ENCODE measurements at regions not wholly inside any gene's neighbourhood (a gene's known extent, or its start where the extent isn't known, plus 50 kb on each side); places are given as distances from the start of the nearest gene placed in this dataset.
"Not testable (repeated sequence)": the region's sequence is repeated elsewhere in the genome, so short reads cannot be mapped to it uniquely, and the experiment has no call there.

GRCh38 chr7:119219663-119220062 lies 995.2 kb downstream of the ANKRD7 start:
- Histone ChIP-seq H3K27ac (no peak overlapping the region), H3K9me3 (replicated peaks) (no peaks in the 10 kb centered on the region), H3K27me3 (no peaks in the 10 kb centered on the region), H3K4me3 (no peak overlapping the region), H3K36me3 (no peaks in the 10 kb centered on the region), H3K4me1 (no peaks in the 10 kb centered on the region)
- no peak for DNase-seq

- no peak for DNase-seq
- Histone ChIP-seq H3K4me1 (no peaks in the 10 kb centered on the region), H3K27me3 (no peaks in the 10 kb centered on the region), H3K27ac (no peak overlapping the region), H3K4me3 (no peak overlapping the region), H3K36me3 (no peaks in the 10 kb centered on the region), H3K9me3 (replicated peaks) (no peaks in the 10 kb centered on the region)
Observed at GRCh38 chr7:119223930-119224329, 999.4 kb downstream of the ANKRD7 start.

- Histone ChIP-seq H3K4me1 (no peaks in the 10 kb centered on the region), H3K27ac (no peak overlapping the region), H3K27me3 (no peaks in the 10 kb centered on the region), H3K4me3 (no peak overlapping the region), H3K9me3 (replicated peaks) (no peaks in the 10 kb centered on the region), H3K36me3 (no peaks in the 10 kb centered on the region)
- DNase-seq, result no peak
Observed at GRCh38 chr7:119228482-119228881, 1004.0 kb downstream of the ANKRD7 start.

- no peak for DNase-seq
- Histone ChIP-seq H3K4me1 (no peaks in the 10 kb centered on the region), H3K4me3 (no peak overlapping the region), H3K36me3 (no peaks in the 10 kb centered on the region), H3K27me3 (no peaks in the 10 kb centered on the region), H3K27ac (no peak overlapping the region), H3K9me3 (replicated peaks) (no peaks in the 10 kb centered on the region)
Observed at GRCh38 chr7:119232091-119232490, 1007.6 kb downstream of the ANKRD7 start.

GRCh38 chr7:119233015-119233414 lies 1008.5 kb downstream of the ANKRD7 start:
- no peaks in the 10 kb centered on the region for H3K36me3 ChIP-seq
- no peaks in the 10 kb centered on the region for H3K4me1 ChIP-seq
- no peaks in the 10 kb centered on the region for H3K9me3 ChIP-seq (replicated peaks)
- H3K27ac ChIP-seq, result no peak overlapping the region
- no peak for DNase-seq
- H3K4me3 ChIP-seq, result no peak overlapping the region
- H3K27me3 ChIP-seq, result no peaks in the 10 kb centered on the region

- DNase-seq, result no peak
- H3K27me3 ChIP-seq, result no peaks in the 10 kb centered on the region
- no peak overlapping the region for H3K4me3 ChIP-seq
- no peak overlapping the region for H3K27ac ChIP-seq
- no peaks in the 10 kb centered on the region for H3K4me1 ChIP-seq
- H3K36me3 ChIP-seq, result no peaks in the 10 kb centered on the region
- H3K9me3 ChIP-seq (replicated peaks), result 0 out of 2 replicates have a peak, but pooled peaks cover 3% of the 10 kb centered on the region
Observed at GRCh38 chr7:119252962-119253361, 1020.0 kb upstream of the KCND2 start.

- H3K27ac ChIP-seq, result no peak overlapping the region
- no peak overlapping the region for H3K4me3 ChIP-seq
- 0 out of 2 replicates have a peak, but pooled peaks cover 3% of the 10 kb centered on the region for H3K9me3 ChIP-seq (replicated peaks)
- no peaks in the 10 kb centered on the region for H3K27me3 ChIP-seq
- no peak for DNase-seq
- H3K4me1 ChIP-seq, result no peaks in the 10 kb centered on the region
- no peaks in the 10 kb centered on the region for H3K36me3 ChIP-seq
Observed at GRCh38 chr7:119254742-119255141, 1018.2 kb upstream of the KCND2 start.

GRCh38 chr7:119256001-119256400 lies 1017.0 kb upstream of the KCND2 start:
- DNase-seq, result no peak
- Histone ChIP-seq H3K27me3 (no peaks in the 10 kb centered on the region), H3K9me3 (replicated peaks) (no peaks in the 10 kb centered on the region)

GRCh38 chr7:119256446-119257131 lies 1016.4 kb upstream of the KCND2 start:
- no peaks in the 10 kb centered on the region for H3K27me3 ChIP-seq
- no peak overlapping the region for H3K4me3 ChIP-seq
- no peaks in the 10 kb centered on the region for H3K4me1 ChIP-seq
- H3K36me3 ChIP-seq, result no peaks in the 10 kb centered on the region
- no peak for DNase-seq
- H3K9me3 ChIP-seq (replicated peaks), result no peaks in the 10 kb centered on the region
- H3K27ac ChIP-seq, result no peak overlapping the region

More at GRCh38 chr7:119256001-119256400, 1017.0 kb upstream of the KCND2 start:
- Histone ChIP-seq H3K4me1 (no peaks in the 10 kb centered on the region), H3K27ac (no peak overlapping the region), H3K36me3 (no peaks in the 10 kb centered on the region), H3K4me3 (no peak overlapping the region)

- H3K4me3 ChIP-seq; H3K36me3 ChIP-seq; H3K27ac ChIP-seq; H3K4me1 ChIP-seq; DNase-seq; H3K9me3 ChIP-seq (replicated peaks); H3K27me3 ChIP-seq: not testable (repeated sequence)
Observed at GRCh38 chr7:119266790-119267189, 1006.2 kb upstream of the KCND2 start.

- Histone ChIP-seq H3K9me3 (replicated peaks) (no peaks in the 10 kb centered on the region), H3K27me3 (no peaks in the 10 kb centered on the region)
- DNase-seq, result peak; percentile 50 to 80
Observed at GRCh38 chr7:119270045-119270464, 1002.9 kb upstream of the KCND2 start.

GRCh38 chr7:119270644-119271043 lies 1002.3 kb upstream of the KCND2 start:
- no peak for DNase-seq
- Histone ChIP-seq H3K4me3 (no peak overlapping the region), H3K27me3 (no peaks in the 10 kb centered on the region), H3K36me3 (no peaks in the 10 kb centered on the region), H3K9me3 (replicated peaks) (no peaks in the 10 kb centered on the region), H3K27ac (no peak overlapping the region), H3K4me1 (no peaks in the 10 kb centered on the region)

More at GRCh38 chr7:119270045-119270464, 1002.9 kb upstream of the KCND2 start:
- no peak overlapping the region for H3K4me3 ChIP-seq
- no peaks in the 10 kb centered on the region for H3K4me1 ChIP-seq
- no peaks in the 10 kb centered on the region for H3K36me3 ChIP-seq
- H3K27ac ChIP-seq, result no peak overlapping the region

GRCh38 chr7:119271147-119271779 lies 1001.7 kb upstream of the KCND2 start:
- Histone ChIP-seq H3K4me3 (no peak overlapping the region), H3K27me3 (no peaks in the 10 kb centered on the region), H3K4me1 (no peaks in the 10 kb centered on the region), H3K27ac (no peak overlapping the region), H3K36me3 (no peaks in the 10 kb centered on the region), H3K9me3 (replicated peaks) (no peaks in the 10 kb centered on the region)
- no peak for DNase-seq

GRCh38 chr7:119281181-119281846 lies 991.7 kb upstream of the KCND2 start:
- H3K27ac ChIP-seq, result no peak overlapping the region
- H3K4me1 ChIP-seq, result no peaks in the 10 kb centered on the region
- no peak for DNase-seq
- H3K4me3 ChIP-seq, result no peak overlapping the region
- H3K36me3 ChIP-seq, result no peaks in the 10 kb centered on the region
- H3K9me3 ChIP-seq (replicated peaks), result no peaks in the 10 kb centered on the region
- no peaks in the 10 kb centered on the region; the same call in 1 of the 2 replicates for H3K27me3 ChIP-seq

GRCh38 chr7:119283353-119283752 lies 989.6 kb upstream of the KCND2 start:
- DNase-seq, result no peak
- Histone ChIP-seq H3K9me3 (replicated peaks) (no peaks in the 10 kb centered on the region), H3K27ac (no peak overlapping the region), H3K27me3 (no peaks in the 10 kb centered on the region; the same call in 1 of the 2 replicates), H3K4me3 (no peak overlapping the region), H3K4me1 (no peaks in the 10 kb centered on the region), H3K36me3 (no peaks in the 10 kb centered on the region)
